ENCODE measurements at regions not wholly inside any gene's neighbourhood (a gene's known extent, or its start where the extent isn't known, plus 50 kb on each side); places are given as distances from the start of the nearest gene placed in this dataset.

- 60 to 64% methylated on average over 6 of the region's 6 CpGs for WGBS, 2 donors (ENCODE audit: low coverage in 1 of 2)
- no peaks in the 10 kb centered on the region for H3K27me3 ChIP-seq
These were observed 93.5 kb downstream of the MBL2 start for GRCh38 chr10:52679117-52679516.

GRCh38 chr10:52682766-52683165 is 89.8 kb downstream of the MBL2 start:
- intact Hi-C loops (cut with DNase I; ENCODE audit: low total_unique reads) (no loop called here), in situ Hi-C loops (cut with MboI; ENCODE audit: low pct_ligation_motif_present in 1 of 4, low pct_unique_long_range_greater_than_20kb in 1 of 4, low sequenced_read_pairs in 3 of 4) (no loop called here)
- H3K27me3 ChIP-seq: no peaks in the 10 kb centered on the region
- TF ChIP-seq POLR2A (IDR thresholded peaks at IDR 0.05) (no peak), EP300 (IDR thresholded peaks at IDR 0.05; ENCODE audit: low read depth) (no peak), POLR2AphosphoS5 (IDR thresholded peaks at IDR 0.05) (no peak), CTCF (IDR thresholded peaks at IDR 0.05) (no peak)
- DNase-seq: no peak
- H3K4me1 ChIP-seq: no peaks in the 10 kb centered on the region
- no peaks in the 10 kb centered on the region for H3K9me3 ChIP-seq
- H3K4me3 ChIP-seq: no peak overlapping the region
- WGBS, 2 donors (ENCODE audit: low coverage in 1 of 2): 22 to 30% methylated on average over 1 of the region's 1 CpG
- H3K27ac ChIP-seq: no peak overlapping the region
- H3K36me3 ChIP-seq: no peaks in the 10 kb centered on the region

More at GRCh38 chr10:52679117-52679516, 93.5 kb downstream of the MBL2 start:
- no peaks in the 10 kb centered on the region for H3K9me3 ChIP-seq
- TF ChIP-seq EP300 (IDR thresholded peaks at IDR 0.05; ENCODE audit: low read depth) (no peak), POLR2AphosphoS5 (IDR thresholded peaks at IDR 0.05) (no peak), POLR2A (IDR thresholded peaks at IDR 0.05) (no peak), CTCF (IDR thresholded peaks at IDR 0.05) (no peak)
- no peak overlapping the region for H3K4me3 ChIP-seq
- intact Hi-C loops (cut with DNase I; ENCODE audit: low total_unique reads): no loop called here
- H3K27ac ChIP-seq: no peak overlapping the region
- in situ Hi-C loops (cut with MboI; ENCODE audit: low pct_ligation_motif_present in 1 of 4, low pct_unique_long_range_greater_than_20kb in 1 of 4, low sequenced_read_pairs in 3 of 4): no loop called here
- no peak for DNase-seq
- no peaks in the 10 kb centered on the region for H3K4me1 ChIP-seq
- no peaks in the 10 kb centered on the region for H3K36me3 ChIP-seq

- DNase-seq: no peak
- H3K4me3 ChIP-seq: no peak overlapping the region
- no peaks in the 10 kb centered on the region for H3K36me3 ChIP-seq
- no peak overlapping the region for H3K27ac ChIP-seq
- H3K4me1 ChIP-seq: no peaks in the 10 kb centered on the region
- intact Hi-C loops (cut with DNase I; ENCODE audit: low total_unique reads): no loop called here
- in situ Hi-C loops (cut with MboI; ENCODE audit: low pct_ligation_motif_present in 1 of 4, low pct_unique_long_range_greater_than_20kb in 1 of 4, low sequenced_read_pairs in 3 of 4): no loop called here
- TF ChIP-seq EP300 (IDR thresholded peaks at IDR 0.05; ENCODE audit: low read depth) (no peak), CTCF (IDR thresholded peaks at IDR 0.05) (no peak), POLR2A (IDR thresholded peaks at IDR 0.05) (no peak), POLR2AphosphoS5 (IDR thresholded peaks at IDR 0.05) (no peak)
- H3K9me3 ChIP-seq: no peaks in the 10 kb centered on the region
- WGBS, 2 donors (ENCODE audit: low coverage in 1 of 2): 80 to 81% methylated on average over 1 to 2 of the region's 2 CpGs
- no peaks in the 10 kb centered on the region for H3K27me3 ChIP-seq
These were observed 88.8 kb downstream of the MBL2 start for GRCh38 chr10:52683776-52684175.

- Histone ChIP-seq H3K27me3 (no peaks in the 10 kb centered on the region), H3K4me3 (no peak overlapping the region), H3K36me3 (no peaks in the 10 kb centered on the region), H3K27ac (no peak overlapping the region), H3K9me3 (no peaks in the 10 kb centered on the region), H3K4me1 (no peaks in the 10 kb centered on the region)
- no peak for TF ChIP-seq CTCF (IDR thresholded peaks at IDR 0.05)
- TF ChIP-seq POLR2A (IDR thresholded peaks at IDR 0.05): no peak
- TF ChIP-seq POLR2AphosphoS5 (IDR thresholded peaks at IDR 0.05): no peak
- no peak for TF ChIP-seq EP300 (IDR thresholded peaks at IDR 0.05; ENCODE audit: low read depth)
- no peak for DNase-seq
- intact Hi-C loops (cut with DNase I; ENCODE audit: low total_unique reads) (no loop called here), in situ Hi-C loops (cut with MboI; ENCODE audit: low pct_ligation_motif_present in 1 of 4, low pct_unique_long_range_greater_than_20kb in 1 of 4, low sequenced_read_pairs in 3 of 4) (no loop called here)
- 81 to 89% methylated on average over 6 of the region's 6 CpGs for WGBS, 2 donors (ENCODE audit: low coverage in 1 of 2)
These were observed 83.7 kb downstream of the MBL2 start for GRCh38 chr10:52688899-52689298.

Data from transverse colon (tissue), 4 donors.